AG04450 (cell line): ENCODE measurements at regions not wholly inside any gene's neighbourhood (a gene's known extent, or its start where the extent isn't known, plus 50 kb on each side); places are given as distances from the start of the nearest gene placed in this dataset.

Experiments used
- CTCF ChIA-PET: fragments of 300-600, 350-600 bp; formaldehyde crosslinking; extraction: SDS; loops from one replicate; lab custom pipeline; 2022; ENCODE audit warnings: antibody characterized with exemption, inconsistent platforms; lab: Charles Lee
- POLR2A ChIA-PET: fragments of 350-600 bp; formaldehyde crosslinking; extraction: SDS; loops from one replicate; lab custom pipeline; 2021; ENCODE audit warnings: antibody characterized with exemption, inconsistent platforms; lab: Yijun Ruan, JAX
- DNase-seq: peaks from one replicate; pipeline ENCODE4 v3.0.0-alpha.2; 2011; ENCODE audit warnings: low read depth, low spot score
- H3K27ac ChIP-seq: one replicate; pipeline ENCODE4 v1.5.1; 2012; ENCODE audit warnings: low read depth, low read length, control low read depth
- H3K27me3 ChIP-seq: one replicate; pipeline ENCODE4 v1.6.0; 2012; ENCODE audit warnings: low read length; ENCODE audit not compliant: control insufficient read depth, insufficient read depth
- H3K4me3 ChIP-seq: 2 replicates; pipeline ENCODE4 v1.5.1; 2011; ENCODE audit warnings: mild to moderate bottlenecking, low read depth, low read length, control low read depth
- H3K9me3 ChIP-seq: 2 replicates; pipeline ENCODE4 v1.5.1; 2012; ENCODE audit warnings: low read length; ENCODE audit not compliant: control insufficient read depth, insufficient read depth
- CTCF ChIP-seq: IDR thresholded peaks from 2 replicates; pipeline ENCODE4 v1.5.1; 2011; ENCODE audit warnings: low read depth, low read length, control low read depth, inconsistent platforms

DNA sequence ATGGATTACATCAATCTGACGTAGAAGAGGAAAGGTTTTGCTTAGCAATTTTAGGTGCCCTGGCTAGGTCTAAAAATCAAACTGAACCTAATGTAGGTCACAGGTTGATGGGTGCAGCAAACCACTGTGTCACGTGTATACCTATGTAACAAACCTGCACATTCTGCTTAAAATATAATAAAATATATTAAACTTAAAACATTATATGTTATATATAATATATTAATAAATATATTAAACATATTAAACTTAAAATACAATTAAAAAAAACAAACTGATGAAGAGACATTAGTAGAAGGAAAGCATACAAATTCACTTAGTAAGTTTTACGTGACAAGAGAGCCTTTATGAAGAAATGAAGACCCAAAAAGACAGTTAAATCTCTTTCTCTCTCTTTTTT lies 51.7 kb upstream of the FBXL17 start:
- H3K9me3 ChIP-seq: no peaks in the 10 kb centered on the region
- no peak for TF ChIP-seq CTCF
- no peaks in the 10 kb centered on the region for H3K27me3 ChIP-seq
- no peak for DNase-seq
- CTCF ChIA-PET: no interaction called here
- POLR2A ChIA-PET: no interaction called here
- H3K4me3 ChIP-seq: no peak overlapping the region
- H3K27ac ChIP-seq: no peak overlapping the region

GRCh38 chr5:108432024-108432423 lies 50.1 kb upstream of the FBXL17 start:
- DNase-seq: no peak

More at GRCh38 chr5:108432024-108432423, 50.1 kb upstream of the FBXL17 start:
- ChIA-PET POLR2A (no interaction called here), CTCF (no interaction called here)
- Histone ChIP-seq H3K9me3 (no peaks in the 10 kb centered on the region), H3K27ac (no peak overlapping the region), H3K27me3 (no peaks in the 10 kb centered on the region), H3K4me3 (no peak overlapping the region)
- no peak for TF ChIP-seq CTCF
